BLaER1 treated with 17β-estradiol and CSF1 and Interleukin-3, amounts not matched to agents 10 nM and 100 nM (cell line): ENCODE measurements at regions not wholly inside any gene's neighbourhood (a gene's known extent, or its start where the extent isn't known, plus 50 kb on each side); places are given as distances from the start of the nearest gene placed in this dataset.

ENCODE experiments used
- H3K27ac ChIP-seq, 11 experiments: shearing (Covaris generic); formaldehyde crosslinking; 2 replicates each; pipeline ENCODE4 v1.8.1; 2022
- H3K27me3 ChIP-seq, 11 experiments: shearing (Covaris generic); formaldehyde crosslinking; 2 replicates each; pipeline ENCODE4 v1.8.1; 2022
- H3K36me3 ChIP-seq, 11 experiments: shearing (Covaris generic); formaldehyde crosslinking; 2 replicates each; pipeline ENCODE4 v1.8.1; 2022
- H3K4me1 ChIP-seq, 10 experiments: shearing (Covaris generic); formaldehyde crosslinking; 2 replicates each; pipeline ENCODE4 v1.8.1; 2022
- H3K4me2 ChIP-seq, 11 experiments: shearing (Covaris generic); formaldehyde crosslinking; 2 replicates each; pipeline ENCODE4 v1.8.1; 2022
- H3K4me3 ChIP-seq, 10 experiments: shearing (Covaris generic); formaldehyde crosslinking; 2 replicates each; pipeline ENCODE4 v1.8.1; 2022
- H3K9ac ChIP-seq, 11 experiments: shearing (Covaris generic); formaldehyde crosslinking; 2 replicates each; pipeline ENCODE4 v1.8.1; 2022
- H3K9me3 ChIP-seq, 11 experiments: shearing (Covaris generic); formaldehyde crosslinking; replicated peaks in 1 of 11; 2 replicates each; pipeline ENCODE4 v1.8.1; 2022
- H4K20me1 ChIP-seq, 11 experiments: shearing (Covaris generic); formaldehyde crosslinking; 2 replicates each; pipeline ENCODE4 v1.8.1; 2022
- Cebpa-rat ChIP-seq, 11 experiments: shearing (Covaris generic); IDR thresholded peaks; 2 replicates each; pipeline ENCODE4 v1.8.1; 2022

GRCh38 chr19:30871979-30872378, 477.3 kb downstream of the TSHZ3 start:
- peaks cover 0 to 12% (median 0%) of the 10 kb centered on the region in 11 experiments; a peak in 3 of 22 replicates for H3K9me3 ChIP-seq
- no peaks in the 10 kb centered on the region for H4K20me1 ChIP-seq
- no peaks in the 10 kb centered on the region for H3K27me3 ChIP-seq
- H3K4me1 ChIP-seq = peaks cover 8 to 69% (median 43%) of the 10 kb centered on the region in 10 experiments
- no peak overlapping the region for H3K27ac ChIP-seq
- H3K4me2 ChIP-seq = peak overlapping the region in 9 of 11 experiments; percentile 11 to 94 (median 73); a peak in 15 of 22 replicates
- TF ChIP-seq Cebpa-rat (IDR thresholded peaks at IDR 0.05) = no peak
- H3K9ac ChIP-seq = no peak overlapping the region
- no peak overlapping the region for H3K4me3 ChIP-seq
- no peaks in the 10 kb centered on the region for H3K36me3 ChIP-seq

- no peak overlapping the region for H3K9ac ChIP-seq
- H3K27ac ChIP-seq = no peak overlapping the region
- H3K4me2 ChIP-seq = no peak overlapping the region
- H3K4me1 ChIP-seq = peaks cover 0 to 59% (median 37%) of the 10 kb centered on the region in 10 experiments; a peak in 16 of 20 replicates
- H3K4me3 ChIP-seq = no peak overlapping the region
- H3K27me3 ChIP-seq = no peaks in the 10 kb centered on the region
- H3K36me3 ChIP-seq = no peaks in the 10 kb centered on the region
- H4K20me1 ChIP-seq = no peaks in the 10 kb centered on the region
- TF ChIP-seq Cebpa-rat (IDR thresholded peaks at IDR 0.05) = no peak
- peaks cover 0 to 6% (median 0%) of the 10 kb centered on the region in 11 experiments; a peak in 3 of 22 replicates for H3K9me3 ChIP-seq
Measured at GRCh38 chr19:30870876-30871275, 478.4 kb downstream of the TSHZ3 start.

GRCh38 chr19:30865511-30865910, 483.7 kb downstream of the TSHZ3 start:
- H3K4me3 ChIP-seq = no peak overlapping the region
- H3K36me3 ChIP-seq = no peaks in the 10 kb centered on the region
- peaks cover 0 to 6% (median 0%) of the 10 kb centered on the region in 11 experiments; a peak in 4 of 22 replicates for H3K9me3 ChIP-seq
- H3K4me2 ChIP-seq = no peak overlapping the region
- H4K20me1 ChIP-seq = no peaks in the 10 kb centered on the region
- no peak for TF ChIP-seq Cebpa-rat (IDR thresholded peaks at IDR 0.05)
- H3K4me1 ChIP-seq = peaks cover 8 to 22% (median 14%) of the 10 kb centered on the region in 10 experiments; a peak in 17 of 20 replicates
- H3K9ac ChIP-seq = no peak overlapping the region
- H3K27me3 ChIP-seq = no peaks in the 10 kb centered on the region
- H3K27ac ChIP-seq = no peak overlapping the region

GRCh38 chr19:30864391-30865215, 484.6 kb downstream of the TSHZ3 start:
- no peaks in the 10 kb centered on the region for H3K36me3 ChIP-seq
- peaks cover 8 to 22% (median 14%) of the 10 kb centered on the region in 10 experiments; a peak in 17 of 20 replicates for H3K4me1 ChIP-seq
- peaks cover 0 to 10% (median 5%) of the 10 kb centered on the region in 11 experiments; a peak in 6 of 22 replicates for H3K9me3 ChIP-seq
- no peak for TF ChIP-seq Cebpa-rat (IDR thresholded peaks at IDR 0.05)
- H4K20me1 ChIP-seq = no peaks in the 10 kb centered on the region
- H3K27ac ChIP-seq = peak overlapping the region in 2 of 11 experiments; percentile 48 to 51; a peak in 3 of 22 replicates
- no peaks in the 10 kb centered on the region for H3K27me3 ChIP-seq
- H3K4me2 ChIP-seq = peak overlapping the region in 10 of 11 experiments; percentile 1 to 67 (median 40); a peak in 17 of 22 replicates
- H3K9ac ChIP-seq = no peak overlapping the region
- no peak overlapping the region for H3K4me3 ChIP-seq

DNA sequence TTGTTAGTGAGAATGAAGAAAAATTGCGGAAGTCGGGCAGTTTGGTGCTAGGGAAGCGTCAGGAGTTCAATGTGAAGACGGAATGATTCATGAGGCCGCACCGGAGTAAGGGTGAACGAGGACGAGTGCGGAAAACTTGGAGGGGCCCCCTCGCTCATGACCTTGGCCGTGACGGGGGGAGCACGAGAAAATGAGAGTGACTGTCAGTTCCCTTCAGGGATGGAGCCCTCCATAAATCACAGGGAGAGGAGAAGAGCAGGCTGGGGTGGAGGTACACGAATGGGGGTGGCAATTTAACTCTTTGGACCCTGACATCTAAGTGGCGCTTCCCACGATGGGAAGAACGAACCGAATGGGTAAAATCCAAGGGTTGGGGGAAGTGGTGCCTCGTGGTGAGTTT, 486.4 kb downstream of the TSHZ3 start:
- no peak overlapping the region for H3K9ac ChIP-seq
- H3K27me3 ChIP-seq = no peaks in the 10 kb centered on the region
- no peaks in the 10 kb centered on the region for H4K20me1 ChIP-seq
- peaks cover 0 to 12% (median 5%) of the 10 kb centered on the region in 11 experiments; a peak in 6 of 22 replicates for H3K9me3 ChIP-seq
- H3K4me3 ChIP-seq = no peak overlapping the region
- H3K4me2 ChIP-seq = no peak overlapping the region
- TF ChIP-seq Cebpa-rat (IDR thresholded peaks at IDR 0.05) = no peak
- peaks cover 8 to 15% (median 10%) of the 10 kb centered on the region in 10 experiments; a peak in 16 of 20 replicates for H3K4me1 ChIP-seq
- H3K36me3 ChIP-seq = no peaks in the 10 kb centered on the region
- H3K27ac ChIP-seq = no peak overlapping the region

DNA sequence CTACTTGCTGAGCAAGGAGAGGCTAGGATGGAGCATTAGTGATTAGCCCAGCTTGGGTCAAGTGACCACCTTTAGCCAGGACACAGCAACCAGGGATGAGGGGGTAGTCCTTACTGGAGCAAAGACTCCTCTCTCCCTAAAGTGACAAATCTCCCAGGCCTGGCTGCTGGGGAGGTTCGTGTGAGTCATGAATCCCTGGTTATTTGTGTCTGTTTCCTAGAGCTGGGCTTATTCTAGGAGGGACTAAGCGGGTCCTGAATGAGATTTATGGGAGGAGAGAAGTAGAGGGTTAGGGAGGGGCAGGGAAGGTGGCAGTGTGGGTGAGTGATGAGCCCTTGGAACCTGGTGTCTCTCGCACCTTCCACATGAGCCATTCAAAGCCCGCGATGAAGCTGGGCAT, 487.3 kb downstream of the TSHZ3 start:
- H3K4me2 ChIP-seq = no peak overlapping the region
- TF ChIP-seq Cebpa-rat (IDR thresholded peaks at IDR 0.05) = no peak
- H3K4me3 ChIP-seq = no peak overlapping the region
- no peaks in the 10 kb centered on the region for H3K36me3 ChIP-seq
- H3K4me1 ChIP-seq = peaks cover 8 to 20% (median 10%) of the 10 kb centered on the region in 10 experiments; a peak in 16 of 20 replicates
- H3K9ac ChIP-seq = no peak overlapping the region
- no peaks in the 10 kb centered on the region for H3K27me3 ChIP-seq
- no peak overlapping the region for H3K27ac ChIP-seq
- H3K9me3 ChIP-seq = peaks cover 0 to 12% (median under 1%) of the 10 kb centered on the region in 11 experiments; a peak in 6 of 22 replicates
- H4K20me1 ChIP-seq = no peaks in the 10 kb centered on the region

GRCh38 chr19:30857966-30858490, 485.8 kb downstream of the ZNF536 start:
- H3K9me3 ChIP-seq = peaks cover 0 to 12% (median 0%) of the 10 kb centered on the region in 11 experiments; a peak in 4 of 22 replicates
- TF ChIP-seq Cebpa-rat (IDR thresholded peaks at IDR 0.05) = no peak

GRCh38 chr19:30857388-30857787, 485.2 kb downstream of the ZNF536 start:
- no peak overlapping the region for H3K9ac ChIP-seq
- H3K27ac ChIP-seq = no peak overlapping the region
- H3K4me3 ChIP-seq = no peak overlapping the region
- no peaks in the 10 kb centered on the region for H3K36me3 ChIP-seq
- no peak for TF ChIP-seq Cebpa-rat (IDR thresholded peaks at IDR 0.05)
- peaks cover 0 to 12% (median 0%) of the 10 kb centered on the region in 11 experiments; a peak in 4 of 22 replicates for H3K9me3 ChIP-seq
- H3K4me1 ChIP-seq = 0 out of 20 replicates have a peak, but pooled peaks cover 0 to 5% (median 0%) of the 10 kb centered on the region in 10 experiments
- no peaks in the 10 kb centered on the region for H4K20me1 ChIP-seq
- no peaks in the 10 kb centered on the region for H3K27me3 ChIP-seq
- no peak overlapping the region; a peak in 1 of 22 replicates for H3K4me2 ChIP-seq

More at GRCh38 chr19:30857966-30858490, 485.8 kb downstream of the ZNF536 start:
- H3K9ac ChIP-seq = no peak overlapping the region
- no peaks in the 10 kb centered on the region for H4K20me1 ChIP-seq
- H3K4me1 ChIP-seq = 0 out of 20 replicates have a peak, but pooled peaks cover 0 to 5% (median 0%) of the 10 kb centered on the region in 10 experiments
- no peaks in the 10 kb centered on the region for H3K36me3 ChIP-seq
- H3K27ac ChIP-seq = no peak overlapping the region
- no peak overlapping the region for H3K4me2 ChIP-seq
- H3K27me3 ChIP-seq = no peaks in the 10 kb centered on the region
- H3K4me3 ChIP-seq = no peak overlapping the region

DNA sequence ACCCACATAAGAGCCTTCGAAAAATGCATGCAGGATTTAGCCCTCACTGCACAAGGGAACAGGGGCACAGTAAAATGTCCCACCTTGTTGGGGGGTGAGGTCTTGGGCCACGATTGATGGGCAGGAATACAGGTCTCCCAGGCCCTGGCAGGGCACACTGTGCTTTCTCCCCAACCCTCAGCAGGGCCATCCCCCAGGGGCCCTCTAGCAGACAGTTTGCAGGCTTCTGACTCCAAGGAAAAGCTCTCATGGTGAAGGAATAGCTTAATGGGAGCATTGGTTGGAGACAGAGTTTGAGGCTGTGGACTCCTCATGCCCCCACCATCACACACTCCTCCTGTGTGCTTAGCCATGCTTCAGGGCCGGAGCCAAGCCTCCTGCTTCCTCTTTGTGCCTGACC, 484.6 kb downstream of the ZNF536 start:
- Histone ChIP-seq H3K36me3 (no peaks in the 10 kb centered on the region), H4K20me1 (no peaks in the 10 kb centered on the region), H3K4me1 (0 out of 20 replicates have a peak, but pooled peaks cover 0 to 5% (median 0%) of the 10 kb centered on the region in 10 experiments), H3K9ac (no peak overlapping the region), H3K4me3 (no peak overlapping the region), H3K9me3 (peaks cover 0 to 12% (median 0%) of the 10 kb centered on the region in 11 experiments; a peak in 4 of 22 replicates), H3K4me2 (no peak overlapping the region), H3K27ac (no peak overlapping the region), H3K27me3 (no peaks in the 10 kb centered on the region)
- TF ChIP-seq Cebpa-rat (IDR thresholded peaks at IDR 0.05) = no peak
